ENCODE measurements at regions not wholly inside any gene's neighbourhood (a gene's known extent, or its start where the extent isn't known, plus 50 kb on each side); places are given as distances from the start of the nearest gene placed in this dataset.

DNA sequence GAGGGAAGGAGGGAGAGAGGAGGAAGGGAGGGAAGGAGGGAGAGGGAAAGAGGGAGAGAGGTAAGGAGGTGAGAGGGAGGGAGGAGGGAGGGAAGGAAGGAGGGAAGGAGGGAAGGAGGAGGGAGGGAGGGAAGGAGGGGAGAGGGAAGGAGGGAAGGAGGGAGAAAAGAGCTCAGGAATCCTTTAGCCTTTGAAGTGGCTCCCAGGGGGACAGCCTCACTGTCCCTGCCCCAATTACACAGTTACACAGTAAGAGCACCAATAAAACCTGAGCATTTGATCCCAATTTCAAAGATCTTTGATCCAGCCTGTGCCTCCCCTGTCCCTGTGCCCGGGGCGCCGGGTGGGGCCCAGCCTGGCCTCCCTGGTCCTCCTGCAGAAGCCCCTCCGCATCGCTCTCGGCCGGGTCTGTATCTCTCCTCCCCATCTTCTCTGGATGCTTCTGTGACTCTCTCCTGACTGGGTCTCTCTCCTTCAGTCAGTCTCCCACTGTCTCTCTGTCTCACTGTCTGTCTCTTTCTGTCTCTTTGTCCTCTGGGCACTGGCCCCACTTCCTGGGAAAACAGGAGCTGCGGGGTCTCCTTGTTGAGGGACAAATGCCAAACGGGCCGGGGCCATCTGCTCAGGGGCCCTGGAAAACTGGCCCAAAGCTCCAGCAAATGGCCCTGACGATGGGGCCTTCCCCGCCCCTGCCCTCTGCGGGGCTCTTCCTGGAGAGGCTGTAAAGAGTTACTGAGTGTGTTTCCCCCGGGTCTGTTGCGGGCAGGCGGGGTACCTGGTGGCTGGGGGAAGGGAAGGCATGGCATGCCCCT, 54.2 kb upstream of the EGFL7 start:
- peaks cover 53% of the 10 kb centered on the region for H3K4me1 ChIP-seq (ENCODE audit: low read depth)
- intact Hi-C loops (cut with DNase I, micrococcal nuclease) = no loop called here

DNA sequence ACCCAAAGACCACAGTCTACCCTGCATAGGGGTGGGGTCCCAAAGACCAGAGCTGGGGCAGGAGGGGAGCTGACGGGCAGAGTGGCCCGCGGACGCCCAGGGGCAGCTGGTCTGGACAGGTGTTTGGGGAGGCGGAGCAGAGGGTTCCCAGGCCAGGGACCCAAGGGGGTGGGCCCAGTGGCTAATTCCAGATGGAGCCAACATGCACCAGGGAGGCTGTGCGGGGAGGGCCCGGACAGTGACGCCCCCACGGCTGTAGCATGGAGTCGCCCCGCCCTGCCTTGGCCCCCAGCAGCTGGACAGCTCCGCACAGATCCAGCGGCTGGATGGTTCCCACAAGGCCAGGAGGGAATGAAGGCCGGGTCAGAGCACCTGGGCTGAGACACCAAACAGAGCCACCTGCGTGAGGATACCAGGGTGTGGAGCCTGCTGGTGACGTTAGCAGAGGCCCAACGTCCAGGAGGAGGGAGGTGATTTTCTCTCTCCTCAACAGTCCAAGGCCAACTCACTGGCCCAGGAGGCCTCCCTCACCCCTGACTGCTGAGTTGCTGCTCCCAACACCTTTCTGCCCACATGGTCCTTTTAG, 55.3 kb upstream of the EGFL7 start:
- Histone ChIP-seq H3K36me3 (ENCODE audit: low read depth) (no peaks in the 10 kb centered on the region), H3K4me1 (ENCODE audit: low read depth) (peaks cover 61% of the 10 kb centered on the region), H3K9me3 (no peaks in the 10 kb centered on the region), H3K4me3 (no peak overlapping the region)
- ATAC-seq (peak; percentile 16), DNase-seq (peak in 1 of 3 donors; percentile 44)
- TF ChIP-seq, protein P1, sequence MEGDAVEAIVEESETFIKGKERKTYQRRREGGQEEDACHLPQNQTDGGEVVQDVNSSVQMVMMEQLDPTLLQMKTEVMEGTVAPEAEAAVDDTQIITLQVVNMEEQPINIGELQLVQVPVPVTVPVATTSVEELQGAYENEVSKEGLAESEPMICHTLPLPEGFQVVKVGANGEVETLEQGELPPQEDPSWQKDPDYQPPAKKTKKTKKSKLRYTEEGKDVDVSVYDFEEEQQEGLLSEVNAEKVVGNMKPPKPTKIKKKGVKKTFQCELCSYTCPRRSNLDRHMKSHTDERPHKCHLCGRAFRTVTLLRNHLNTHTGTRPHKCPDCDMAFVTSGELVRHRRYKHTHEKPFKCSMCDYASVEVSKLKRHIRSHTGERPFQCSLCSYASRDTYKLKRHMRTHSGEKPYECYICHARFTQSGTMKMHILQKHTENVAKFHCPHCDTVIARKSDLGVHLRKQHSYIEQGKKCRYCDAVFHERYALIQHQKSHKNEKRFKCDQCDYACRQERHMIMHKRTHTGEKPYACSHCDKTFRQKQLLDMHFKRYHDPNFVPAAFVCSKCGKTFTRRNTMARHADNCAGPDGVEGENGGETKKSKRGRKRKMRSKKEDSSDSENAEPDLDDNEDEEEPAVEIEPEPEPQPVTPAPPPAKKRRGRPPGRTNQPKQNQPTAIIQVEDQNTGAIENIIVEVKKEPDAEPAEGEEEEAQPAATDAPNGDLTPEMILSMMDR (IDR thresholded peaks at IDR 0.05) = no peak
- intact Hi-C loops (cut with DNase I, micrococcal nuclease) = no loop called here

More for the DNA sequence above, 54.2 kb upstream of the EGFL7 start:
- no peak for DNase-seq
- TF ChIP-seq, protein P1 (IDR thresholded peaks at IDR 0.05) = no peak
- H3K9me3 ChIP-seq = no peaks in the 10 kb centered on the region
- no peaks in the 10 kb centered on the region for H3K36me3 ChIP-seq (ENCODE audit: low read depth)
- no peak overlapping the region for H3K4me3 ChIP-seq
- no peak for ATAC-seq

DNA sequence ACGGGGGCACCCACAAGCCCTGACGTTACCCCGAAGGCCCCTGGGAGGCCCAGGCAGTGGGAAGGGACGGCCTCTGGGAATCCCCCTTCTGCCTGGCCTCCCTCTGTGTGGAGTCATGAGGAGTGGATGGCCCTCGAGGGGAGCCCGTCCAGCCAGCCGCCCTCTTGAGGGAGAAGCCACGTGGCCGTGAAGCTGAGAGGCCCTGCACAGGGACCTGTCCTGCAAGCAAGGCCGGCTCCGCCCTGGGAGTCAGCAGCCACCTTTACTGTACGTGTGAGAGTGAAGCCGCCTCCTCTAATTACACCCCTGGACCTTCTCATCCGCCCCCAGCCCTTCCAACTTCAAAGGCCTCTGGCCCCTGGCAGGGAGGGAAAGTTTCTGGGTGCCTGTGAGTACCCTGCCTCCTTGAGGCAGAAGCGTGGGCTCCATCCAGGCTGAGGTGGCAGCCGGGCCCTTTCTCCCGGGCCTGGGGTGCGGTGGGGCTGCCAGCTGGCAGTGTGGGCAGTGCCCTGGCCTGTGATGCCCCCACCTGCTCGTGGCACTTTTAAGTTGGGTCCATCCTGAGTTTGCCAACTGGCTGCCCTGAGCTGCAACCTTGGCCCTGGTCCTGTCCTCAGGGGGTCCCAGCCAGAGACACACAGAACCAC, 55.9 kb upstream of the EGFL7 start:
- TF ChIP-seq, protein P1 (IDR thresholded peaks at IDR 0.05) = no peak
- Histone ChIP-seq H3K9me3 (no peaks in the 10 kb centered on the region), H3K36me3 (ENCODE audit: low read depth) (no peaks in the 10 kb centered on the region), H3K4me1 (ENCODE audit: low read depth) (peaks cover 61% of the 10 kb centered on the region), H3K4me3 (no peak overlapping the region)
- DNase-seq = peak; percentile 71 to 85 (median 81)
- intact Hi-C loops (cut with DNase I, micrococcal nuclease) = no loop called here
- peak; percentile 35 for ATAC-seq

DNA sequence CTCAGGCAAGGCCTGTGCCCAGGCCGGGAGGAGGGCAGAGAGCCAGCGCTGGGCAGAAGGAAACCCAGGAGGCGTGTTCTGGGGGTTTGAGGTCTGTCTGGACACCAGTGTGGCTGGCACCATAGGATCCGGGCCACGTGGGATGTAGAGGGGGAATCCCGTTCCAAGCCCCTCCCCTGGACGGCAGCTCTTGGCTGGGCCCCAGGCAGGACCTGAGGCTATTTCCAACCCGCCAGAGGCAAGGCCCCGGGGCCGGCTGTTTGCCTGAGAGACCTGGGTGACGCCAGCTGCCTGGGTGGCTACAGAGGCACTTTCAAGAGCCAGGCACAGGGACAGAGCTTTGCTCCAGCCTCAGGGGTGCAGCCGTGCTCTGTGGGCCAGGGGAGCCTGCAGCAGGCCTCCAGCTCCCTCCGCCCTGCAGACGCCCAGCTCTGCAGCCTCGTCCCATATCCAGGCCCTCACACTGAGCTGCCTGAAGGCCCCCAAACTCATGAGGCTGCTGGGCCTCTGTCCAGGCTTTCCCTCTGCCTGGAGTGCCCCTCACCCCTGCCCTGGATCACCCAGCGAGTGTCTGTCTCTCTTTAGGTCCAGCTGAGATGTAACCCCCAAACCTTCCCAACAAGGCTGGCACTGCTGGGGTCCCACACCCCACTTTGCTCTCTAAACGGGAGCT, 56.6 kb upstream of the EGFL7 start:
- no peak for ATAC-seq
- peak in 1 of 3 donors; percentile 72 for DNase-seq
- no peaks in the 10 kb centered on the region for H3K9me3 ChIP-seq
- TF ChIP-seq, protein P1 (IDR thresholded peaks at IDR 0.05) = no peak
- H3K4me1 ChIP-seq (ENCODE audit: low read depth) = peaks cover 56% of the 10 kb centered on the region
- no peaks in the 10 kb centered on the region for H3K36me3 ChIP-seq (ENCODE audit: low read depth)
- no peak overlapping the region for H3K4me3 ChIP-seq
- intact Hi-C loops (cut with DNase I, micrococcal nuclease) = no loop called here

DNA sequence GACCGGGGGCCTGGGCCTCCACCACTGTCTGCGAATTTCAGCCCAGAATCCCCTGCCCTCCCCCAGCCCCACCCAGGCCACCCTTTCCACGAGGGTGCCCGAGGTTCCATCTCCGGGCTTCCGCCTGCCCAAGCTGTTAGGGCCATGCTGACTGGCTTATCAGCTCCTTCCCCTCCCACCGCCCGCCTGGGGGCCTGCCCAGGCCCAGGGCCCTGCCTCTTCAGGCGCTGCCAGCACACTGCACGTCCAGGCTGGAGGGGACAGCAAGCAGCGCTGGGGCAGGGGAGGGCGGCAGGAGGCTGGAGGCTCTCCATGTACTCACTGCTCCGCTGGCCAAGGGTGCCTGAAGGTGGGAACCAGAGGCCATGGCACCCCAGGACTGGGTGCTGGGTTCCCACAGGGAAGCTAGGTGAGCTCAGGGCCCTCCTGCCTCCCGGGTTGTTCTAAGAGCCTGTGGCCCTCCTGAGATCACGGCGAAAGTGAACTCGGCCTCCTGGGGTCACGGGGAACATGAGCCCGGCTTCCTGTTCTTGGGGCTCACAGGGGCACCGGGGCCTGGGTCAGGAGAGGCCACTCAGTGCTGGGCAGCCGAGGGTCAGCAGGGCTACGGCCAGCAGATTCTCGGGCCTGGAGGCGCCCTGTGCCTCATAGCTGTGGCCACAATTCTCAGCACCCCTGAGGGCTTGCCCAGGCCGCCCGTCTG, 57.7 kb upstream of the EGFL7 start:
- ATAC-seq (peak; percentile 61), DNase-seq (peak; percentile 80 to 89 (median 88))
- TF ChIP-seq, protein P1 (IDR thresholded peaks at IDR 0.05) = no peak
- Histone ChIP-seq H3K9me3 (no peaks in the 10 kb centered on the region), H3K4me1 (ENCODE audit: low read depth) (peaks cover 52% of the 10 kb centered on the region), H3K4me3 (no peak overlapping the region), H3K36me3 (ENCODE audit: low read depth) (no peaks in the 10 kb centered on the region)
- intact Hi-C loops (cut with DNase I, micrococcal nuclease) = no loop called here
